Keratinocyte (primary cell): ENCODE measurements at regions not wholly inside any gene's neighbourhood (a gene's known extent, or its start where the extent isn't known, plus 50 kb on each side); places are given as distances from the start of the nearest gene placed in this dataset.

Experiments
- DNase-seq: peaks from one replicate; pipeline ENCODE4 v3.0.0-alpha.2; 2011; ENCODE audit warnings: low read depth, missing footprints, low spot score
- FAIRE-seq: peaks from 2 replicates; lab custom pipeline; 2011; peaks lifted over from hg19 to GRCh38; lab: Jason Lieb, UNC
- H2AFZ ChIP-seq: 2 replicates; pipeline ENCODE4 v1.6.0; 2012; ENCODE audit warnings: low read length, control low read depth, inconsistent platforms; ENCODE audit not compliant: control insufficient read depth
- H3K27ac ChIP-seq: 2 replicates; pipeline ENCODE4 v1.5.1; 2011; ENCODE audit warnings: low read length; ENCODE audit not compliant: control insufficient read depth, insufficient read depth
- H3K27me3 ChIP-seq: 3 replicates; pipeline ENCODE4 v1.6.0; 2011; ENCODE audit warnings: low read length; ENCODE audit not compliant: control insufficient read depth, insufficient read depth; ENCODE audit errors: extremely low read depth
- H3K36me3 ChIP-seq, 2 experiments: 2 replicates in 1 of 2; 3 replicates in 1 of 2; pipeline ENCODE4 v1.5.1; 2011; ENCODE audit warnings: low read length in 2 of 2, mild to moderate bottlenecking in 1 of 2; ENCODE audit not compliant: control insufficient read depth in 2 of 2, insufficient read depth in 2 of 2; ENCODE audit errors: extremely low read depth in 1 of 2
- H3K4me1 ChIP-seq: 3 replicates; pipeline ENCODE4 v1.5.1; 2011; ENCODE audit warnings: low read length; ENCODE audit not compliant: control insufficient read depth, insufficient read depth; ENCODE audit errors: extremely low read depth
- H3K4me2 ChIP-seq: 3 replicates; pipeline ENCODE4 v1.6.0; 2011; ENCODE audit warnings: low read depth, low read length; ENCODE audit not compliant: control insufficient read depth, insufficient read depth; ENCODE audit errors: extremely low read depth
- H3K4me3 ChIP-seq, 3 experiments: fragments of 200-600 bp in 1 of 3; sonication (generic) in 1 of 3; 2 replicates in 2 of 3; 3 replicates in 1 of 3; pipeline ENCODE4 v1.5.1; 2011 to 2016; ENCODE audit warnings: low read length in 3 of 3, mild to moderate bottlenecking in 3 of 3, control low read depth in 2 of 3, inconsistent platforms in 1 of 3, low read depth in 1 of 3, mixed read lengths in 1 of 3, mixed run types in 1 of 3, moderate library complexity in 1 of 3; ENCODE audit not compliant: control insufficient read depth in 2 of 3, insufficient read depth in 2 of 3; ENCODE audit errors: extremely low read depth in 1 of 3
- H3K79me2 ChIP-seq: 2 replicates; pipeline ENCODE4 v1.6.0; 2012; ENCODE audit warnings: low read length; ENCODE audit not compliant: control insufficient read depth, insufficient read depth
- H3K9ac ChIP-seq: 3 replicates; pipeline ENCODE4 v1.6.0; 2011; ENCODE audit warnings: low read length; ENCODE audit not compliant: control insufficient read depth, insufficient read depth; ENCODE audit errors: extremely low read depth
- H3K9me1 ChIP-seq: 3 replicates; pipeline ENCODE4 v1.6.0; 2011; ENCODE audit warnings: low read length; ENCODE audit not compliant: control insufficient read depth, insufficient read depth; ENCODE audit errors: extremely low read depth
- H3K9me3 ChIP-seq: 2 replicates; pipeline ENCODE4 v1.5.1; 2012; ENCODE audit warnings: low read depth, low read length; ENCODE audit not compliant: control insufficient read depth
- H4K20me1 ChIP-seq: 3 replicates; pipeline ENCODE4 v1.6.0; 2011; ENCODE audit warnings: low read length; ENCODE audit not compliant: control insufficient read depth, insufficient read depth; ENCODE audit errors: extremely low read depth
- CTCF ChIP-seq, 3 experiments: IDR thresholded peaks in 1 of 3; conservative IDR thresholded peaks in 1 of 3; optimal IDR thresholded peaks in 1 of 3; 2 replicates in 2 of 3; 3 replicates in 1 of 3; pipeline versions ENCODE3 to v1.5.1; 2011; ENCODE audit warnings: low read length in 3 of 3, mild to moderate bottlenecking in 3 of 3, moderate library complexity in 2 of 3, control low read depth in 1 of 3, inconsistent platforms in 1 of 3; ENCODE audit not compliant: insufficient read depth in 2 of 3; ENCODE audit errors: extremely low read depth in 1 of 3
- EZH2 ChIP-seq: IDR thresholded peaks from one replicate; pipeline ENCODE4 v1.6.1; 2012; ENCODE audit warnings: inconsistent platforms, mild to moderate bottlenecking, low read length, moderate library complexity
- dilution Hi-C: fragments of 300-500 bp; cut with MboI; formaldehyde crosslinking; loops from one replicate; pipeline ENCODE4 v1.7.0; 2020; ENCODE audit warnings: low sequenced_read_pairs; ENCODE audit not compliant: extremely low pct_ligation_motif_present

DNA sequence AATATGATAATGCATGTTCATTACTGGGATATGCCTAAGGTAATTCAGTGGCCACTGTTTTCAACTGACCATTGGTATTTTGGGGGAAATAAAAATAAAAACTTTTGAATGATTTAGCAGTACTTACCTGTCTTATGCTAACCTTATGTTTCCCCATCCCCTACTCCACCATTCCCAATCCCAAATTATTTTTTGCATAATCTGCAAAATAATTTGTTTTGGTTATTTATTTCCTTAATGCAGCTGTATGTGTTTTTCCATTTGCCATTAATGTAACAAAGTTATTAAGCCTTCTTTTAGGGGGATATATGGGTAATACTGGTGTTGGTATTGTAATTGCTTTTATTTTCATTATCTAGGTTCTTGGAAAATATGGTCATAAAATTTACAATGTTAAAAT lies 213.9 kb upstream of the GULP1 start:
- H4K20me1 ChIP-seq, result no peaks in the 10 kb centered on the region
- no peak overlapping the region for H3K4me2 ChIP-seq
- no peaks in the 10 kb centered on the region for H3K9me1 ChIP-seq
- H3K27me3 ChIP-seq, result no peaks in the 10 kb centered on the region
- DNase-seq (no peak), FAIRE-seq (no peak)
- H3K36me3 ChIP-seq, result no peaks in the 10 kb centered on the region
- no peak overlapping the region for H3K4me3 ChIP-seq
- no peak overlapping the region for H3K27ac ChIP-seq
- no peak for TF ChIP-seq CTCF (optimal IDR thresholded peaks at IDR 0.05 in 1 of 3, IDR thresholded peaks at IDR 0.05 in 1 of 3, conservative IDR thresholded peaks at IDR 0.05 in 1 of 3; ENCODE audit: extremely low read depth in 1 of 3, insufficient read depth in 2 of 3, low read length in 3 of 3)
- TF ChIP-seq EZH2, result no peak
- H3K9me3 ChIP-seq, result no peaks in the 10 kb centered on the region
- dilution Hi-C loops, result no loop called here
- H3K79me2 ChIP-seq, result no peaks in the 10 kb centered on the region
- peaks cover 2% of the 10 kb centered on the region for H3K4me1 ChIP-seq
- no peak overlapping the region for H2AFZ ChIP-seq
- H3K9ac ChIP-seq, result no peak overlapping the region

- H3K4me1 ChIP-seq, result peaks cover 2% of the 10 kb centered on the region
- H2AFZ ChIP-seq, result no peak overlapping the region
- no peaks in the 10 kb centered on the region for H3K9me1 ChIP-seq
- TF ChIP-seq EZH2 (no peak), CTCF (optimal IDR thresholded peaks at IDR 0.05 in 1 of 3, IDR thresholded peaks at IDR 0.05 in 1 of 3, conservative IDR thresholded peaks at IDR 0.05 in 1 of 3; ENCODE audit: extremely low read depth in 1 of 3, insufficient read depth in 2 of 3, low read length in 3 of 3) (no peak)
- no peak overlapping the region for H3K9ac ChIP-seq
- no peaks in the 10 kb centered on the region for H3K27me3 ChIP-seq
- no peak for FAIRE-seq
- no peaks in the 10 kb centered on the region for H4K20me1 ChIP-seq
- H3K4me2 ChIP-seq, result no peak overlapping the region
- H3K27ac ChIP-seq, result no peak overlapping the region
- H3K4me3 ChIP-seq, result no peak overlapping the region
- no peaks in the 10 kb centered on the region for H3K79me2 ChIP-seq
- DNase-seq, result no peak
- H3K36me3 ChIP-seq, result no peaks in the 10 kb centered on the region
- dilution Hi-C loops, result no loop called here
- no peaks in the 10 kb centered on the region for H3K9me3 ChIP-seq
Measured at GRCh38 chr2:188078534-188078933, 213.1 kb upstream of the GULP1 start.
